GM19467 (cell line): ENCODE measurements at regions not wholly inside any gene's neighbourhood (a gene's known extent, or its start where the extent isn't known, plus 50 kb on each side); places are given as distances from the start of the nearest gene placed in this dataset.

Experiments
- ATAC-seq: cut with Tn5 transposase; IDR thresholded peaks from one replicate; pipeline ENCODE4 v1.9.1; 2021; ENCODE audit warnings: mild to moderate bottlenecking, moderate library complexity; ENCODE audit not compliant: unreplicated experiment

- ATAC-seq = no peak
Observed at GRCh38 chr13:84418041-84418440, 535.8 kb upstream of the SLITRK1 start.

- no peak for ATAC-seq
Observed at GRCh38 chr13:84417416-84417815, 535.1 kb upstream of the SLITRK1 start.

- ATAC-seq = no peak
Observed at GRCh38 chr13:84413016-84413415, 530.7 kb upstream of the SLITRK1 start.

GRCh38 chr13:84405286-84405685 lies 523.0 kb upstream of the SLITRK1 start:
- ATAC-seq = no peak

- no peak for ATAC-seq
Observed at GRCh38 chr13:84400706-84401105, 518.4 kb upstream of the SLITRK1 start.

- no peak for ATAC-seq
Observed at GRCh38 chr13:84399320-84400085, 517.2 kb upstream of the SLITRK1 start.

GRCh38 chr13:84393981-84394625 lies 511.8 kb upstream of the SLITRK1 start:
- ATAC-seq = no peak

GRCh38 chr13:84380866-84381265 lies 498.6 kb upstream of the SLITRK1 start:
- no peak for ATAC-seq

- no peak for ATAC-seq
Observed at GRCh38 chr13:84377106-84377505, 494.8 kb upstream of the SLITRK1 start.

- no peak for ATAC-seq
Observed at GRCh38 chr13:84366506-84366905, 484.2 kb upstream of the SLITRK1 start.

- no peak for ATAC-seq
Observed at GRCh38 chr13:84362777-84363176, 480.5 kb upstream of the SLITRK1 start.

- ATAC-seq = no peak
Observed at GRCh38 chr13:84360822-84361221, 478.5 kb upstream of the SLITRK1 start.

- no peak for ATAC-seq
Observed at GRCh38 chr13:84358601-84359000, 476.3 kb upstream of the SLITRK1 start.

- ATAC-seq = no peak
Observed at GRCh38 chr13:84352946-84353345, 470.7 kb upstream of the SLITRK1 start.

GRCh38 chr13:84339456-84339855 lies 457.2 kb upstream of the SLITRK1 start:
- ATAC-seq = no peak

- ATAC-seq = no peak
Observed at GRCh38 chr13:84332346-84332745, 450.1 kb upstream of the SLITRK1 start.

- ATAC-seq = no peak
Observed at GRCh38 chr13:84315527-84315926, 433.3 kb upstream of the SLITRK1 start.

GRCh38 chr13:84303035-84303434 lies 420.8 kb upstream of the SLITRK1 start:
- no peak for ATAC-seq

GRCh38 chr13:84297251-84297650 lies 415.0 kb upstream of the SLITRK1 start:
- no peak for ATAC-seq

GRCh38 chr13:84296401-84296800 lies 414.1 kb upstream of the SLITRK1 start:
- ATAC-seq = no peak

- ATAC-seq = no peak
Observed at GRCh38 chr13:84294576-84294975, 412.3 kb upstream of the SLITRK1 start.

GRCh38 chr13:84290386-84290785 lies 408.1 kb upstream of the SLITRK1 start:
- ATAC-seq = no peak

- no peak for ATAC-seq
Observed at GRCh38 chr13:84279166-84279565, 396.9 kb upstream of the SLITRK1 start.
